Right lobe of liver (tissue), 4 donors: ENCODE measurements at regions not wholly inside any gene's neighbourhood (a gene's known extent, or its start where the extent isn't known, plus 50 kb on each side); places are given as distances from the start of the nearest gene placed in this dataset.

Source experiments
- CTCF ChIP-seq, 4 donors: fragments of 200-600 bp in 3 of 4; fragments of 450-650 bp in 1 of 4; IDR thresholded peaks; one replicate each; pipeline versions ENCODE4 v1.5.1 to v1.8.0; 2016 to 2022; ENCODE audit warnings: antibody characterized with exemption in 4 of 4, mild to moderate bottlenecking in 2 of 4
- POLR2A ChIP-seq: fragments of 450-650 bp; IDR thresholded peaks from one replicate; pipeline ENCODE4 v1.6.1; 2017; ENCODE audit warnings: antibody characterized with exemption, mild to moderate bottlenecking
- donor health status: DM: no; HTN: no; CAD: no.
- donor health status: DM: no; HTN: no; CAD: no.
- donor health status: DM: no; HTN: yes; CAD: no.

DNA sequence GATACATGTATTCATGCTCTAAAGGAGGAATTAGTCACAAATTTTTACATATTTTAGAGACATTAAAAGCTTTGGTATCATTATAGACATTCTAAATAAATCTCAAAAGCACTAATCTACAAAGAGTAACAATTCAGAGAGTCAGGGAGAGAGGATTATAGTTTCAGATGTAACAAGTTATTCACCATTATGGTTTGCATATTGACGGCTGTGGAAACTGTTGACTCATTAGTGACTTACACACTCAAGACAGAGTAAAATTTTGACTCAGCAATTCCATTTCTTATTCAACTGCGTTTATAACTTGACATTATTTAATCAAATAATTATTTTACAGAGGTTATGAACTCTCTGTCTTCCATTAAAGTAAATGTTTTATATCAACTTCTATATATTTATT lies 95.4 kb upstream of the SEMA3C start:
- TF ChIP-seq POLR2A = no peak
- no peak for TF ChIP-seq CTCF (IDR thresholded peaks at IDR 0.05)
